Panc1 (cell line): ENCODE measurements at regions not wholly inside any gene's neighbourhood (a gene's known extent, or its start where the extent isn't known, plus 50 kb on each side); places are given as distances from the start of the nearest gene placed in this dataset.

Experiments used
- ATAC-seq: fragments of 200-7000 bp; cut with Tn5 transposase; 2 replicates; pipeline ENCODE4 v1.9.1; 2020; ENCODE audit warnings: mild to moderate bottlenecking, moderate library complexity
- BruUV-seq: library from RNA; stranded (reverse); fragments of 400-500 nt; replicated peaks from 2 replicates; lab custom pipeline; 2021; lab: Mats Ljungman, UMichigan
- CTCF ChIA-PET: fragments of 300-600 bp; sonication (Branson Sonifier 250); formaldehyde crosslinking; loops from one replicate; lab custom pipeline; 2022; ENCODE audit warnings: antibody characterized with exemption; lab: Charles Lee
- POLR2A ChIA-PET: fragments of 300-600 bp; sonication (Branson Sonifier 250); formaldehyde crosslinking; loops from one replicate; lab custom pipeline; 2022; ENCODE audit warnings: antibody characterized with exemption; lab: Charles Lee
- DNase-seq: peaks from one replicate; pipeline ENCODE4 v3.0.0-alpha.2; 2010; ENCODE audit warnings: low read depth, low spot score
- H3K27ac ChIP-seq: 2 replicates; pipeline ENCODE4 v1.5.1; 2011; ENCODE audit warnings: mild to moderate bottlenecking, low read length, inconsistent platforms
- H3K27me3 ChIP-seq: fragments of 200-500 bp; sonication (Bioruptor generic); 2 replicates; pipeline ENCODE4 v1.6.0; 2014; ENCODE audit warnings: low read length, inconsistent platforms; ENCODE audit not compliant: control insufficient read depth, insufficient read depth
- H3K36me3 ChIP-seq: fragments of 200-500 bp; sonication (Bioruptor generic); 2 replicates; pipeline ENCODE4 v1.5.1; 2014; ENCODE audit warnings: inconsistent platforms, mild to moderate bottlenecking, low read length, moderate library complexity; ENCODE audit not compliant: control insufficient read depth, insufficient read depth
- H3K4me1 ChIP-seq: 2 replicates; pipeline ENCODE4 v1.5.1; 2011; ENCODE audit warnings: inconsistent platforms, mild to moderate bottlenecking, low read length, moderate library complexity; ENCODE audit not compliant: control insufficient read depth, insufficient read depth
- H3K4me3 ChIP-seq, 2 experiments: 2 replicates each; pipeline ENCODE4 v1.5.1; 2011 to 2012; ENCODE audit warnings: low read depth in 2 of 2, low read length in 2 of 2, mild to moderate bottlenecking in 2 of 2, inconsistent platforms in 1 of 2, moderate library complexity in 1 of 2
- H3K9me3 ChIP-seq: fragments of 200-500 bp; sonication (Bioruptor generic); 2 replicates; pipeline ENCODE4 v1.5.1; 2014; ENCODE audit warnings: low read depth, mild to moderate bottlenecking, inconsistent platforms, low read length, moderate library complexity; ENCODE audit not compliant: control insufficient read depth, insufficient read depth
- CTCF ChIP-seq: fragments of 450-650 bp; IDR thresholded peaks from 2 replicates; pipeline ENCODE4 v1.5.1; 2017; ENCODE audit warnings: mild to moderate bottlenecking
- POLR2AphosphoS5 ChIP-seq: IDR thresholded peaks from 2 replicates; pipeline ENCODE4 v1.6.1; 2012; ENCODE audit warnings: mild to moderate bottlenecking, low read depth, low read length, moderate library complexity
- SIN3A ChIP-seq: IDR thresholded peaks from 2 replicates; pipeline ENCODE4 v1.6.1; 2012; ENCODE audit warnings: low read depth, mild to moderate bottlenecking, low read length, moderate library complexity, borderline replicate concordance; ENCODE audit not compliant: insufficient read depth
- TCF7L2 ChIP-seq: IDR thresholded peaks from 2 replicates; pipeline ENCODE4 v1.6.1; 2011; ENCODE audit warnings: mild to moderate bottlenecking, low read depth, low read length, inconsistent platforms
- in situ Hi-C: cut with HindIII; loops from 2 replicates; pipeline ENCODE4 v1.10.0; 2016; ENCODE audit warnings: low sequenced_read_pairs, low pct_unique_long_range_greater_than_20kb
- intact Hi-C: fragments of 100-400 bp; cut with micrococcal nuclease; formaldehyde crosslinking; loops from one replicate; pipeline ENCODE4 v1.10.0; 2022; ENCODE audit not compliant: unreplicated experiment
- TF ChIP-seq, protein P1 (sequence below), 2 experiments: IDR thresholded peaks; 2 replicates each; pipeline ENCODE4 v1.6.1; 2011 to 2012; ENCODE audit warnings: low read depth in 2 of 2, control low read depth in 1 of 2, low read length in 1 of 2, mild to moderate bottlenecking in 1 of 2, moderate library complexity in 1 of 2; ENCODE audit not compliant: insufficient read depth in 1 of 2

DNA sequence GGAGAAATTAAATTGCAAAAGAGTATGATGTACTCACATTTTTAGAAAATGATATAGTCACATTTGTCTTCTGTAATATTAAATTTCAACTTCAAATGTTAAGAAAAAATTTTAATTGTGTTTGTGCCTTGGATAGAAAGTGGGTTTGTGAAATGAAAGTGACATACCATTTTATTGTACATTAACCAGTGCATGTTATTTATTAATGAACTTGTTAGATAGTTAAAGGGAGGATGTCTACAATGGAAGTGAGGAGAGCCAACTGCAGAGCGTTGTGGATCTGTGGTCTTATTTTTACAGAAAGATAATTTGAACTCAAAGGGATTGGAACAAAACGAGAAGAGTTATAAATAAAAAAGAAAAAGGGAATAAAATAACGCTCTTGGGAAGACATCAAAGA, 291.7 kb downstream of the ARL4A start:
- POLR2A ChIA-PET: no interaction called here
- in situ Hi-C loops: no loop called here
- Histone ChIP-seq H3K27ac (no peak overlapping the region), H3K36me3 (no peaks in the 10 kb centered on the region), H3K4me1 (no peaks in the 10 kb centered on the region), H3K4me3 (no peak overlapping the region), H3K9me3 (no peaks in the 10 kb centered on the region), H3K27me3 (peaks cover 2% of the 10 kb centered on the region; the same call in 1 of the 2 replicates)
- intact Hi-C loops: no loop called here
- BruUV-seq: no TSS peak
- ATAC-seq (no peak), DNase-seq (no peak)
- TF ChIP-seq TCF7L2 (no peak), CTCF (no peak), SIN3A (no peak), POLR2AphosphoS5 (no peak)
- TF ChIP-seq, protein P1, sequence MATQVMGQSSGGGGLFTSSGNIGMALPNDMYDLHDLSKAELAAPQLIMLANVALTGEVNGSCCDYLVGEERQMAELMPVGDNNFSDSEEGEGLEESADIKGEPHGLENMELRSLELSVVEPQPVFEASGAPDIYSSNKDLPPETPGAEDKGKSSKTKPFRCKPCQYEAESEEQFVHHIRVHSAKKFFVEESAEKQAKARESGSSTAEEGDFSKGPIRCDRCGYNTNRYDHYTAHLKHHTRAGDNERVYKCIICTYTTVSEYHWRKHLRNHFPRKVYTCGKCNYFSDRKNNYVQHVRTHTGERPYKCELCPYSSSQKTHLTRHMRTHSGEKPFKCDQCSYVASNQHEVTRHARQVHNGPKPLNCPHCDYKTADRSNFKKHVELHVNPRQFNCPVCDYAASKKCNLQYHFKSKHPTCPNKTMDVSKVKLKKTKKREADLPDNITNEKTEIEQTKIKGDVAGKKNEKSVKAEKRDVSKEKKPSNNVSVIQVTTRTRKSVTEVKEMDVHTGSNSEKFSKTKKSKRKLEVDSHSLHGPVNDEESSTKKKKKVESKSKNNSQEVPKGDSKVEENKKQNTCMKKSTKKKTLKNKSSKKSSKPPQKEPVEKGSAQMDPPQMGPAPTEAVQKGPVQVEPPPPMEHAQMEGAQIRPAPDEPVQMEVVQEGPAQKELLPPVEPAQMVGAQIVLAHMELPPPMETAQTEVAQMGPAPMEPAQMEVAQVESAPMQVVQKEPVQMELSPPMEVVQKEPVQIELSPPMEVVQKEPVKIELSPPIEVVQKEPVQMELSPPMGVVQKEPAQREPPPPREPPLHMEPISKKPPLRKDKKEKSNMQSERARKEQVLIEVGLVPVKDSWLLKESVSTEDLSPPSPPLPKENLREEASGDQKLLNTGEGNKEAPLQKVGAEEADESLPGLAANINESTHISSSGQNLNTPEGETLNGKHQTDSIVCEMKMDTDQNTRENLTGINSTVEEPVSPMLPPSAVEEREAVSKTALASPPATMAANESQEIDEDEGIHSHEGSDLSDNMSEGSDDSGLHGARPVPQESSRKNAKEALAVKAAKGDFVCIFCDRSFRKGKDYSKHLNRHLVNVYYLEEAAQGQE (IDR thresholded peaks at IDR 0.05; ENCODE audit: insufficient read depth in 1 of 2, low read depth in 2 of 2, low read length in 1 of 2): no peak
- CTCF ChIA-PET: no interaction called here

DNA sequence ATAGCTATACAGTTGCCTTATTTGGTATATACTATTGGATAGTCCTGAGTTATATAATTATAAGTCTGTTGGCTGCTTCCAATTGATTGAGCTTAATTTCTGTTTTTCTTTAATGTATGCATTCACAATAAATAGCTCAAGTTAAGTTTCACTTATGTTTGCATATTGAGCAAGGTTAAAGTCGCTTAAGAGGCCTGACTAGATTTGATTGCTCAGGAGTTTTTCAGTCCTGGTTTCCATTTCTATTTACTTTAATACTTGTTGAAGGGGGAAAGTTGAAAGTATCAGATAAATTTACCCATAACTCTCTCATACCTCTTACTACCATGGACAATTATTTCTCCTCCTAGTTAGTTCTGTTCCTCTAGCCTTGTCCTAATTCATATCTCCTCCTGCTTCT, 294.7 kb downstream of the ARL4A start:
- intact Hi-C loops: no loop called here
- TF ChIP-seq SIN3A (no peak), CTCF (no peak), POLR2AphosphoS5 (no peak)
- Histone ChIP-seq H3K4me3 (no peak overlapping the region), H3K27ac (no peak overlapping the region), H3K4me1 (no peaks in the 10 kb centered on the region), H3K27me3 (peaks cover 2% of the 10 kb centered on the region; the same call in 1 of the 2 replicates), H3K9me3 (no peaks in the 10 kb centered on the region), H3K36me3 (no peaks in the 10 kb centered on the region)
- no peak for ATAC-seq
- ChIA-PET CTCF (no interaction called here), POLR2A (no interaction called here)
- in situ Hi-C loops: no loop called here
- BruUV-seq: no TSS peak
- no peak for DNase-seq
